ENCODE measurements at regions not wholly inside any gene's neighbourhood (a gene's known extent, or its start where the extent isn't known, plus 50 kb on each side); places are given as distances from the start of the nearest gene placed in this dataset.

- ChIA-PET CTCF (interaction anchor here (0.7 kb wide), 1 partner anchor 655 kb away, joined by 4 read pairs; no protein-coding TSS in a partner anchor), POLR2A (no interaction called here)
- no peaks in the 10 kb centered on the region for H3K9me3 ChIP-seq (ENCODE audit: control insufficient read depth, insufficient read depth, low read depth, low read length)
- TF ChIP-seq ZXDB (tag by site-specific recombination; IDR thresholded peaks at IDR 0.05) (no peak), ZNF341 (tag by site-specific recombination; IDR thresholded peaks at IDR 0.05; ENCODE audit: low read depth) (no peak), ZNF623 (tag by site-specific recombination; IDR thresholded peaks at IDR 0.05) (no peak), ZNF670 (tag by site-specific recombination; IDR thresholded peaks at IDR 0.05; ENCODE audit: low read depth) (no peak), GLI4 (tag by site-specific recombination; IDR thresholded peaks at IDR 0.05) (no peak), HIC1 (tag by site-specific recombination; IDR thresholded peaks at IDR 0.05) (no peak), HOXA7 (CRISPR knock-in tag; IDR thresholded peaks at IDR 0.05; ENCODE audit: borderline replicate concordance) (no peak), ZNF701 (tag by site-specific recombination; IDR thresholded peaks at IDR 0.05) (no peak), PATZ1 (tag by site-specific recombination; IDR thresholded peaks at IDR 0.05) (no peak), ZNF76 (tag by site-specific recombination; IDR thresholded peaks at IDR 0.05; ENCODE audit: borderline replicate concordance, low read depth) (no peak), ZFP3 (tag by site-specific recombination; IDR thresholded peaks at IDR 0.05; ENCODE audit: low read depth) (no peak), ZNF10 (tag by site-specific recombination; IDR thresholded peaks at IDR 0.05) (no peak), BCL6B (tag by site-specific recombination; IDR thresholded peaks at IDR 0.05) (no peak), MZF1 (tag by site-specific recombination; IDR thresholded peaks at IDR 0.05; ENCODE audit: borderline replicate concordance) (no peak), ZNF280D (tag by site-specific recombination; IDR thresholded peaks at IDR 0.05) (no peak), ZNF426 (tag by site-specific recombination; IDR thresholded peaks at IDR 0.05) (no peak), ZNF747 (tag by site-specific recombination; IDR thresholded peaks at IDR 0.05) (no peak), ZNF335 (tag by site-specific recombination; conservative IDR thresholded peaks at IDR 0.05) (no peak), ZNF596 (tag by site-specific recombination; IDR thresholded peaks at IDR 0.05) (no peak), REPIN1 (tag by site-specific recombination; IDR thresholded peaks at IDR 0.05; ENCODE audit: low read depth) (no peak)
- H3K4me3 ChIP-seq (ENCODE audit: low read depth, low read length) = no peak overlapping the region
- H3K36me3 ChIP-seq (ENCODE audit: control insufficient read depth in 2 of 2, insufficient read depth in 1 of 2, low read length in 2 of 2) = no peaks in the 10 kb centered on the region
- H3K4me1 ChIP-seq (ENCODE audit: control insufficient read depth, insufficient read depth, low read length) = no peaks in the 10 kb centered on the region
- H3K27ac ChIP-seq (ENCODE audit: extremely low read depth, low read depth, low read length) = no peak overlapping the region
These were observed 666.0 kb downstream of the DIAPH3 start for GRCh38 chr13:59497621-59498247.

Data from HEK293 (cell line).